Adrenal gland (tissue), 5 donors: ENCODE measurements at regions not wholly inside any gene's neighbourhood (a gene's known extent, or its start where the extent isn't known, plus 50 kb on each side); places are given as distances from the start of the nearest gene placed in this dataset.

Experiments
- CTCF ChIP-seq, 6 experiments: fragments of 450-650 bp in 4 of 6; fragments of 200-600 bp in 2 of 6; sonication (generic) in 1 of 6; IDR thresholded peaks; 1 replicate in 5 of 6; 2 replicates in 1 of 6; pipeline versions ENCODE4 v1.5.1 to v1.8.0; 2016 to 2021; ENCODE audit warnings: antibody characterized with exemption in 6 of 6, mild to moderate bottlenecking in 2 of 6, moderate library complexity in 1 of 6
- POLR2A ChIP-seq, 2 donors: fragments of 450-650 bp; IDR thresholded peaks; one replicate each; pipeline ENCODE4 v1.6.1; 2017; ENCODE audit warnings: antibody characterized with exemption in 2 of 2, mild to moderate bottlenecking in 2 of 2, moderate library complexity in 1 of 2
- donor health status: DM: no; HTN: no; CAD: no.

- TF ChIP-seq CTCF (IDR thresholded peaks at IDR 0.05) (no peak), POLR2A (IDR thresholded peaks at IDR 0.05) (no peak)
Measured at GRCh38 chr9:87381050-87381711, 116.5 kb upstream of the DAPK1 start.
